ENCODE measurements at regions not wholly inside any gene's neighbourhood (a gene's known extent, or its start where the extent isn't known, plus 50 kb on each side); places are given as distances from the start of the nearest gene placed in this dataset.
"Not testable (repeated sequence)": the region's sequence is repeated elsewhere in the genome, so short reads cannot be mapped to it uniquely, and the experiment has no call there.

- no peak for ATAC-seq
These were observed 95.4 kb upstream of the FRG1 start for GRCh38 chr4:189845145-189845846.

GRCh38 chr4:189846094-189846493 lies 94.6 kb upstream of the FRG1 start:
- not testable (repeated sequence) for ATAC-seq

GRCh38 chr4:189846608-189847007 lies 94.1 kb upstream of the FRG1 start:
- ATAC-seq: not testable (repeated sequence)

- ATAC-seq: not testable (repeated sequence)
These were observed 92.0 kb upstream of the FRG1 start for GRCh38 chr4:189848672-189849071.

GRCh38 chr4:189850239-189850856 lies 90.3 kb upstream of the FRG1 start:
- no peak for ATAC-seq

GRCh38 chr4:189858435-189858834 lies 82.2 kb upstream of the FRG1 start:
- no peak for ATAC-seq

- no peak for ATAC-seq
These were observed 79.6 kb upstream of the FRG1 start for GRCh38 chr4:189861101-189861500.

- ATAC-seq: no peak
These were observed 71.4 kb upstream of the FRG1 start for GRCh38 chr4:189869236-189869635.

- ATAC-seq: no peak
These were observed 70.0 kb upstream of the FRG1 start for GRCh38 chr4:189870511-189871234.

- ATAC-seq: no peak
These were observed 66.1 kb upstream of the FRG1 start for GRCh38 chr4:189874591-189874990.

GRCh38 chr4:189881190-189881589 lies 59.5 kb upstream of the FRG1 start:
- ATAC-seq: not testable (repeated sequence)

GRCh38 chr4:189888407-189888806 lies 52.3 kb upstream of the FRG1 start:
- ATAC-seq: not testable (repeated sequence)

Measured in esophagus mucosa (tissue), 1 donor.